WTC11 (cell line): ENCODE measurements at regions not wholly inside any gene's neighbourhood (a gene's known extent, or its start where the extent isn't known, plus 50 kb on each side); places are given as distances from the start of the nearest gene placed in this dataset.

Experiments
- ATAC-seq: fragments of 200-7000 bp; cut with Tn5 transposase; 2 replicates; pipeline ENCODE4 v1.10.0; 2021; ENCODE audit warnings: mild to moderate bottlenecking, moderate library complexity
- CTCF ChIA-PET: fragments of 300-600 bp; sonication (Branson Sonifier 250); formaldehyde crosslinking; loops from one replicate; lab custom pipeline; 2021; ENCODE audit warnings: antibody characterized with exemption; lab: Charles Lee
- POLR2A ChIA-PET: fragments of 350-600 bp; sonication (Branson Sonifier 250); formaldehyde crosslinking; loops from one replicate; lab custom pipeline; 2021; ENCODE audit warnings: antibody characterized with exemption; lab: Charles Lee
- DNase-seq: peaks from one replicate; pipeline ENCODE4 v3.0.0; 2021; ENCODE audit warnings: low spot score
- H3K27ac Mint-ChIP-seq: 2 replicates; pipeline ENCODE4 v1.8.0; 2021; ENCODE audit warnings: mixed read lengths
- H3K27me3 Mint-ChIP-seq: 2 replicates; pipeline ENCODE4 v1.8.0; 2021; ENCODE audit warnings: low read depth, mild to moderate bottlenecking, moderate library complexity, mixed read lengths
- H3K36me3 Mint-ChIP-seq: 2 replicates; pipeline ENCODE4 v1.8.0; 2021; ENCODE audit warnings: mixed read lengths
- H3K4me1 Mint-ChIP-seq: 2 replicates; pipeline ENCODE4 v1.8.0; 2022; ENCODE audit warnings: mixed read lengths
- H3K4me3 Mint-ChIP-seq: 2 replicates; pipeline ENCODE4 v1.8.0; 2021; ENCODE audit warnings: mild to moderate bottlenecking, moderate library complexity, mixed read lengths
- H3K9me3 Mint-ChIP-seq: 2 replicates; pipeline ENCODE4 v1.8.0; 2021; ENCODE audit warnings: mixed read lengths
- ATF1 ChIP-seq: sonication (generic); formaldehyde crosslinking; IDR thresholded peaks from 2 replicates; pipeline ENCODE4 v1.8.1; 2023; ENCODE audit warnings: mild to moderate bottlenecking, moderate library complexity, missing genetic modification reagents
- CBFB ChIP-seq: sonication (generic); formaldehyde crosslinking; IDR thresholded peaks from 2 replicates; pipeline ENCODE4 v1.8.1; 2022; ENCODE audit warnings: mild to moderate bottlenecking, low read depth, missing genetic modification reagents
- GTF2I ChIP-seq: fragments of 250-450 bp; sonication (Bioruptor Pico); conservative IDR thresholded peaks from 2 replicates; pipeline ENCODE4 v1.4.0; 2021; ENCODE audit warnings: mild to moderate bottlenecking
- JUN ChIP-seq: sonication (generic); formaldehyde crosslinking; IDR thresholded peaks from 2 replicates; pipeline ENCODE4 v1.8.0; 2023; ENCODE audit warnings: mild to moderate bottlenecking, missing genetic modification reagents
- NR2C2 ChIP-seq: sonication (generic); formaldehyde crosslinking; IDR thresholded peaks from 2 replicates; pipeline ENCODE4 v1.8.0; 2022; ENCODE audit warnings: mild to moderate bottlenecking, missing genetic modification reagents
- PRRX2 ChIP-seq: fragments of 250-450 bp; sonication (Bioruptor Pico); IDR thresholded peaks from 2 replicates; pipeline ENCODE4 v1.8.0; 2021; ENCODE audit warnings: mild to moderate bottlenecking
- RELA ChIP-seq: sonication (generic); formaldehyde crosslinking; IDR thresholded peaks from 2 replicates; pipeline ENCODE4 v1.8.1; 2022; ENCODE audit warnings: missing genetic modification reagents, mild to moderate bottlenecking, borderline replicate concordance
- SOX15 ChIP-seq: fragments of 250-450 bp; sonication (Bioruptor Pico); IDR thresholded peaks from 2 replicates; pipeline ENCODE4 v1.9.0; 2021; ENCODE audit warnings: mild to moderate bottlenecking
- ZNF232 ChIP-seq: sonication (generic); formaldehyde crosslinking; IDR thresholded peaks from 2 replicates; pipeline ENCODE4 v1.8.0; 2022; ENCODE audit warnings: mild to moderate bottlenecking, missing genetic modification reagents
- TF ChIP-seq, protein P1 (sequence below): sonication (generic); formaldehyde crosslinking; IDR thresholded peaks from 2 replicates; pipeline ENCODE4 v1.8.0; 2023; ENCODE audit warnings: missing genetic modification reagents, mild to moderate bottlenecking, borderline replicate concordance
- TF ChIP-seq, protein P2 (sequence below): sonication (generic); formaldehyde crosslinking; IDR thresholded peaks from 2 replicates; pipeline ENCODE4 v1.8.1; 2023; ENCODE audit warnings: mild to moderate bottlenecking, missing genetic modification reagents
- TF ChIP-seq, protein P3 (sequence below): sonication (generic); formaldehyde crosslinking; IDR thresholded peaks from 2 replicates; pipeline ENCODE4 v1.8.1; 2022; ENCODE audit warnings: low read depth, missing genetic modification reagents, borderline replicate concordance
- TF ChIP-seq, protein P4 (sequence below): fragments of 250-450 bp; sonication (Bioruptor Pico); conservative IDR thresholded peaks from 2 replicates; pipeline ENCODE4 v1.9.0; 2021; ENCODE audit warnings: mild to moderate bottlenecking

DNA sequence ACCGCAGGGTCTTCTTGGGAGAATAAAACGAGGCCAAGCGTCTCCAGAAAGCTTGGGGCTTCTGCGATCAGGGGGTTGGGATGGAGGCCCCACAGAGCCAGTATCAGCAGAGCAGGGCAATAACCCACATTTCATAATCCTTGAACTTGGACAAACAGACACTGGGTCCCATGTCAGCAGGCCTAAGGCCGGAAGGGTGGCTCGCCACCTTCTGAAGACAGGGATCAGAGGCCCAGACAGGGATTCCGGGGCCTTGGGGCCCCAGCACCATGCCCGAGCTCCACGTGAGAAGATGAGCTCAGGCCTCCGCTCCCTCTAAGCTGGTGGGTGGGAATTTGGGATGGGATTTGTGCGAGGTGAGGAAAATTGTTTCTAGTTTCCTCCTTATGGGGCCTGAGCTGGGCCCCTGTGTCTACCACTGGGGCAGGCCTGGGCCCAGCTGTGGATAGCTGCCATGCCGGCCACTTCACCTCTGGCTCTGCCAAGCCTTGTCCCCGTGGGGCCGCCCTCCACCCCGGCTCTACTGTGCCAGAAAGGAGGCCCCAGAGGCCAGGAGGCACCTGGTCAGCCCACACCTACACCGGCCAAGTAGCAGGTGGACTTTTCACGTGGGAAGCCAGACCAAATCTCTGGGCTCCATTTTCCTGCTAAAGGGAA, 67.2 kb upstream of the DLK1 start:
- H3K4me1 Mint-ChIP-seq = peaks cover 13% of the 10 kb centered on the region
- CTCF ChIA-PET = interaction anchor here (0.6 to 8.0 kb wide), 5 partner anchors 14 to 242 kb away, joined by 3 to 68 read pairs (median 7); no protein-coding TSS in a partner anchor
- H3K27me3 Mint-ChIP-seq = peaks cover under 1% of the 10 kb centered on the region
- no peak overlapping the region for H3K4me3 Mint-ChIP-seq
- no peaks in the 10 kb centered on the region for H3K36me3 Mint-ChIP-seq
- H3K27ac Mint-ChIP-seq = no peak overlapping the region
- no peak for DNase-seq
- ATAC-seq = no peak
- POLR2A ChIA-PET = no interaction called here
- H3K9me3 Mint-ChIP-seq = no peaks in the 10 kb centered on the region
- TF ChIP-seq ZNF232 (CRISPR knock-in tag) (no peak), RELA (CRISPR knock-in tag) (no peak), PRRX2 (CRISPR knock-in tag) (no peak), NR2C2 (CRISPR knock-in tag) (no peak), JUN (CRISPR knock-in tag) (no peak), ATF1 (CRISPR knock-in tag) (no peak), SOX15 (CRISPR knock-in tag) (no peak)
- TF ChIP-seq, protein P1, sequence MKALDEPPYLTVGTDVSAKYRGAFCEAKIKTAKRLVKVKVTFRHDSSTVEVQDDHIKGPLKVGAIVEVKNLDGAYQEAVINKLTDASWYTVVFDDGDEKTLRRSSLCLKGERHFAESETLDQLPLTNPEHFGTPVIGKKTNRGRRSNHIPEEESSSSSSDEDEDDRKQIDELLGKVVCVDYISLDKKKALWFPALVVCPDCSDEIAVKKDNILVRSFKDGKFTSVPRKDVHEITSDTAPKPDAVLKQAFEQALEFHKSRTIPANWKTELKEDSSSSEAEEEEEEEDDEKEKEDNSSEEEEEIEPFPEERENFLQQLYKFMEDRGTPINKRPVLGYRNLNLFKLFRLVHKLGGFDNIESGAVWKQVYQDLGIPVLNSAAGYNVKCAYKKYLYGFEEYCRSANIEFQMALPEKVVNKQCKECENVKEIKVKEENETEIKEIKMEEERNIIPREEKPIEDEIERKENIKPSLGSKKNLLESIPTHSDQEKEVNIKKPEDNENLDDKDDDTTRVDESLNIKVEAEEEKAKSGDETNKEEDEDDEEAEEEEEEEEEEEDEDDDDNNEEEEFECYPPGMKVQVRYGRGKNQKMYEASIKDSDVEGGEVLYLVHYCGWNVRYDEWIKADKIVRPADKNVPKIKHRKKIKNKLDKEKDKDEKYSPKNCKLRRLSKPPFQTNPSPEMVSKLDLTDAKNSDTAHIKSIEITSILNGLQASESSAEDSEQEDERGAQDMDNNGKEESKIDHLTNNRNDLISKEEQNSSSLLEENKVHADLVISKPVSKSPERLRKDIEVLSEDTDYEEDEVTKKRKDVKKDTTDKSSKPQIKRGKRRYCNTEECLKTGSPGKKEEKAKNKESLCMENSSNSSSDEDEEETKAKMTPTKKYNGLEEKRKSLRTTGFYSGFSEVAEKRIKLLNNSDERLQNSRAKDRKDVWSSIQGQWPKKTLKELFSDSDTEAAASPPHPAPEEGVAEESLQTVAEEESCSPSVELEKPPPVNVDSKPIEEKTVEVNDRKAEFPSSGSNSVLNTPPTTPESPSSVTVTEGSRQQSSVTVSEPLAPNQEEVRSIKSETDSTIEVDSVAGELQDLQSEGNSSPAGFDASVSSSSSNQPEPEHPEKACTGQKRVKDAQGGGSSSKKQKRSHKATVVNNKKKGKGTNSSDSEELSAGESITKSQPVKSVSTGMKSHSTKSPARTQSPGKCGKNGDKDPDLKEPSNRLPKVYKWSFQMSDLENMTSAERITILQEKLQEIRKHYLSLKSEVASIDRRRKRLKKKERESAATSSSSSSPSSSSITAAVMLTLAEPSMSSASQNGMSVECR (CRISPR knock-in tag) = no peak
- TF ChIP-seq, protein P2, sequence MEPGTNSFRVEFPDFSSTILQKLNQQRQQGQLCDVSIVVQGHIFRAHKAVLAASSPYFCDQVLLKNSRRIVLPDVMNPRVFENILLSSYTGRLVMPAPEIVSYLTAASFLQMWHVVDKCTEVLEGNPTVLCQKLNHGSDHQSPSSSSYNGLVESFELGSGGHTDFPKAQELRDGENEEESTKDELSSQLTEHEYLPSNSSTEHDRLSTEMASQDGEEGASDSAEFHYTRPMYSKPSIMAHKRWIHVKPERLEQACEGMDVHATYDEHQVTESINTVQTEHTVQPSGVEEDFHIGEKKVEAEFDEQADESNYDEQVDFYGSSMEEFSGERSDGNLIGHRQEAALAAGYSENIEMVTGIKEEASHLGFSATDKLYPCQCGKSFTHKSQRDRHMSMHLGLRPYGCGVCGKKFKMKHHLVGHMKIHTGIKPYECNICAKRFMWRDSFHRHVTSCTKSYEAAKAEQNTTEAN (CRISPR knock-in tag) = no peak
- TF ChIP-seq, protein P3, sequence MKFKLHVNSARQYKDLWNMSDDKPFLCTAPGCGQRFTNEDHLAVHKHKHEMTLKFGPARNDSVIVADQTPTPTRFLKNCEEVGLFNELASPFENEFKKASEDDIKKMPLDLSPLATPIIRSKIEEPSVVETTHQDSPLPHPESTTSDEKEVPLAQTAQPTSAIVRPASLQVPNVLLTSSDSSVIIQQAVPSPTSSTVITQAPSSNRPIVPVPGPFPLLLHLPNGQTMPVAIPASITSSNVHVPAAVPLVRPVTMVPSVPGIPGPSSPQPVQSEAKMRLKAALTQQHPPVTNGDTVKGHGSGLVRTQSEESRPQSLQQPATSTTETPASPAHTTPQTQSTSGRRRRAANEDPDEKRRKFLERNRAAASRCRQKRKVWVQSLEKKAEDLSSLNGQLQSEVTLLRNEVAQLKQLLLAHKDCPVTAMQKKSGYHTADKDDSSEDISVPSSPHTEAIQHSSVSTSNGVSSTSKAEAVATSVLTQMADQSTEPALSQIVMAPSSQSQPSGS (CRISPR knock-in tag) = no peak
- TF ChIP-seq, protein P4, sequence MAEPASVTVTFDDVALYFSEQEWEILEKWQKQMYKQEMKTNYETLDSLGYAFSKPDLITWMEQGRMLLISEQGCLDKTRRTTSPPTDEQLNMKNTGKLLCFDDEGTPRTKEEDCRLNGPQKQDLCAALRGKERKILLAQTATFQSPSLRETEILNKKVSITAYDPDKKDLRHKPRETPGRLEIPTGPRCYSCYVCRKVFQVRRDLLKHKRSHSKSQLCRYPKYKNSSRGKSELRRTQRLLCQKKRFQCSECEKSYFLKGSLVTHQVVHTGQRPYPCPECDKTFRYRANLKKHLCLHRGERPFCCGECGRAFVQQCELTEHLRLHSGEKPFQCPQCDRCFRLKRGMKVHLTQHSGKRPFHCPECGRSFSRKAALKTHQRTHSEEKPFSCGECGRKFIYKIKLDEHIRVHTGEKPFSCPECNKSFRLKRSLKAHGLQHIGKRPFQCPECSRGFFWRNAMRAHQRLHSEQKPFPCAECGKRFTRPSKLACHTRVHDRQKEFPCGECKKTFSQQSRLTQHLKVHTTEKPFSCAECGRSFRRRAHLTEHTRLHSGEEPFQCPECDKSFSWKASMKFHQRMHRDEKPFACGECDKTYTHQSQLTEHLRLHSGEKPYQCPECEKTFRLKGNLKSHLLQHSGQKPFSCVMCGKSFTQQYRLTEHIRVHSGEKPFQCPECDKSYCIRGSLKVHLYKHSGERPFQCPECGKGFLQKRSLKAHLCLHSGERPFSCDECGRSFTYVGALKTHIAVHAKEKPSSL = no peak

DNA sequence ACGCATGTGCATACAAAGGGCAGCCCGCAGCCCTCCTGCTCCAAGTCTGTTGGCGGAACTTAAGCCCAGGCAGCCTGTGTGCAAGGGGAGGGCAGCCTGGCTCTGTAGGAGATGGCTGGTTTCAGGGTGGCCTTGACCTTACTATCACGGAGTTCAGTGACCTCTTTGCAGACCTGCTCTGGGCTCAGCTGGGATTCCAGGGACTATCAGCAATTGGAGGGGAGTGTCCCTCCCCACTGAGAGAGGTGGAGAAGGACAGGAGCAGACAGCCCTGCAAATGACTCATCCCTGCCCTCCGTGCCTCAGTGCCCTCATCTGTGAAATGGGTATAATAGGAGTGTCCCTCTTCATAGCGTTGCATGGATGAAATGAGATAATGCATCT, 66.2 kb upstream of the DLK1 start:
- Mint-ChIP-seq H3K4me1 (peaks cover 21% of the 10 kb centered on the region), H3K4me3 (no peak overlapping the region), H3K9me3 (no peaks in the 10 kb centered on the region), H3K27ac (no peak overlapping the region), H3K27me3 (no peaks in the 10 kb centered on the region), H3K36me3 (no peaks in the 10 kb centered on the region)
- ChIA-PET POLR2A (no interaction called here), CTCF (interaction anchor here (8.0 kb wide), 1 partner anchor 15 kb away, joined by 68 read pairs; no protein-coding TSS in a partner anchor)
- DNase-seq (no peak), ATAC-seq (no peak)
- TF ChIP-seq CBFB (CRISPR knock-in tag) (no peak), GTF2I (CRISPR knock-in tag) (peak; percentile 80; the same call in 1 of the 2 replicates), RELA (CRISPR knock-in tag) (no peak)
